ENCODE measurements at regions not wholly inside any gene's neighbourhood (a gene's known extent, or its start where the extent isn't known, plus 50 kb on each side); places are given as distances from the start of the nearest gene placed in this dataset.
"Not testable (repeated sequence)": the region's sequence is repeated elsewhere in the genome, so short reads cannot be mapped to it uniquely, and the experiment has no call there.

DNA sequence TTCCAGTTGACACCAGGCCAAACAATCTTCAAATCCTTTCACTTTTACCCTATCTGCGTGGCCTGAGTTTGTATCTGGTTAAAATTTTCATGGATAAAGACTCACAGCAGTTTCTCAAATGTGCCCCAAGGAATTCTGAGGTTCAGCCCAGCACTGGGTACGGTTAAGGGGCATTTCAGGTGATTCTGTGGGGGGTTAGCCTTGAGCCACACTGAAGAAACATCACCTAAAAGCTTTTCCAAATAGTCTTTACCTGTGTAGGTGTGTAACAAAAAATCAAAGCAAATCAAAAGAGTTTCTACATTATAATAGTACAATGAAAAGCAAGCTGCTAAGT, 83.8 kb upstream of the DNAJC1 start:
- peaks cover 19% of the 10 kb centered on the region for H3K27me3 Mint-ChIP-seq (ENCODE audit: insufficient read depth, unreplicated experiment)
- no peaks in the 10 kb centered on the region for H3K9me3 Mint-ChIP-seq (ENCODE audit: unreplicated experiment)
- Histone ChIP-seq H3K36me3 (ENCODE audit: control insufficient read depth, insufficient read depth, low read length) (no peaks in the 10 kb centered on the region), H3K27me3 (replicated peaks; ENCODE audit: control insufficient read depth, insufficient read depth, low read length) (no peaks in the 10 kb centered on the region), H3K9me3 (no peaks in the 10 kb centered on the region), H3K4me3 (ENCODE audit: low read depth, low read length) (no peak overlapping the region), H3K4me1 (no peaks in the 10 kb centered on the region)
- no peak for DNase-seq
- no peak overlapping the region for H3K4me3 Mint-ChIP-seq (ENCODE audit: unreplicated experiment)
- no TSS peak for BruUV-seq (replicated peaks)
- peaks cover 5% of the 10 kb centered on the region for H3K4me1 Mint-ChIP-seq (ENCODE audit: low read depth, unreplicated experiment)
- ChIA-PET POLR2A (no interaction called here), CTCF (no interaction called here)
- intact Hi-C loops (cut with micrococcal nuclease; ENCODE audit: unreplicated experiment), result no loop called here
- TF ChIP-seq, protein P1, sequence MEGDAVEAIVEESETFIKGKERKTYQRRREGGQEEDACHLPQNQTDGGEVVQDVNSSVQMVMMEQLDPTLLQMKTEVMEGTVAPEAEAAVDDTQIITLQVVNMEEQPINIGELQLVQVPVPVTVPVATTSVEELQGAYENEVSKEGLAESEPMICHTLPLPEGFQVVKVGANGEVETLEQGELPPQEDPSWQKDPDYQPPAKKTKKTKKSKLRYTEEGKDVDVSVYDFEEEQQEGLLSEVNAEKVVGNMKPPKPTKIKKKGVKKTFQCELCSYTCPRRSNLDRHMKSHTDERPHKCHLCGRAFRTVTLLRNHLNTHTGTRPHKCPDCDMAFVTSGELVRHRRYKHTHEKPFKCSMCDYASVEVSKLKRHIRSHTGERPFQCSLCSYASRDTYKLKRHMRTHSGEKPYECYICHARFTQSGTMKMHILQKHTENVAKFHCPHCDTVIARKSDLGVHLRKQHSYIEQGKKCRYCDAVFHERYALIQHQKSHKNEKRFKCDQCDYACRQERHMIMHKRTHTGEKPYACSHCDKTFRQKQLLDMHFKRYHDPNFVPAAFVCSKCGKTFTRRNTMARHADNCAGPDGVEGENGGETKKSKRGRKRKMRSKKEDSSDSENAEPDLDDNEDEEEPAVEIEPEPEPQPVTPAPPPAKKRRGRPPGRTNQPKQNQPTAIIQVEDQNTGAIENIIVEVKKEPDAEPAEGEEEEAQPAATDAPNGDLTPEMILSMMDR (IDR thresholded peaks at IDR 0.05; ENCODE audit: insufficient read depth in 1 of 2, low read depth in 1 of 2, low read length in 1 of 2, severe bottlenecking in 1 of 2, unreplicated experiment in 1 of 2), result no peak
- no peaks in the 10 kb centered on the region for H3K36me3 Mint-ChIP-seq (ENCODE audit: insufficient read depth, unreplicated experiment)
- peak overlapping the region; percentile 36 for H3K27ac Mint-ChIP-seq (ENCODE audit: unreplicated experiment)

GRCh38 chr10:22086730-22087401, 83.3 kb upstream of the DNAJC1 start:
- Mint-ChIP-seq H3K4me3 (ENCODE audit: unreplicated experiment) (no peak overlapping the region), H3K27me3 (ENCODE audit: insufficient read depth, unreplicated experiment) (peaks cover 15% of the 10 kb centered on the region), H3K27ac (ENCODE audit: unreplicated experiment) (peak overlapping the region; percentile 36), H3K9me3 (ENCODE audit: unreplicated experiment) (no peaks in the 10 kb centered on the region), H3K4me1 (ENCODE audit: low read depth, unreplicated experiment) (peaks cover 5% of the 10 kb centered on the region), H3K36me3 (ENCODE audit: insufficient read depth, unreplicated experiment) (no peaks in the 10 kb centered on the region)
- H3K9me3 ChIP-seq, result no peaks in the 10 kb centered on the region
- no peak overlapping the region for H3K4me3 ChIP-seq (ENCODE audit: low read depth, low read length)
- intact Hi-C loops (cut with micrococcal nuclease; ENCODE audit: unreplicated experiment), result no loop called here
- no peaks in the 10 kb centered on the region for H3K27me3 ChIP-seq (replicated peaks; ENCODE audit: control insufficient read depth, insufficient read depth, low read length)
- no TSS peak for BruUV-seq (replicated peaks)
- no peaks in the 10 kb centered on the region for H3K36me3 ChIP-seq (ENCODE audit: control insufficient read depth, insufficient read depth, low read length)
- POLR2A ChIA-PET, result no interaction called here
- TF ChIP-seq, protein P1 (IDR thresholded peaks at IDR 0.05; ENCODE audit: insufficient read depth in 1 of 2, low read depth in 1 of 2, low read length in 1 of 2, severe bottlenecking in 1 of 2, unreplicated experiment in 1 of 2), result no peak
- no peaks in the 10 kb centered on the region for H3K4me1 ChIP-seq
- CTCF ChIA-PET, result no interaction called here
- DNase-seq, result peak in 1 of 2 experiments; percentile 18

- CTCF ChIA-PET, result interaction anchor here (0.7 kb wide), 1 partner anchor 114 kb away, joined by 3 read pairs; no protein-coding TSS in a partner anchor
These were observed 76.4 kb upstream of the DNAJC1 start for GRCh38 chr10:22079921-22080320.

More at GRCh38 chr10:22079921-22080320, 76.4 kb upstream of the DNAJC1 start:
- H3K9me3 ChIP-seq; H3K36me3 ChIP-seq (ENCODE audit: control insufficient read depth, insufficient read depth, low read length); H3K27ac Mint-ChIP-seq (ENCODE audit: unreplicated experiment); H3K9me3 Mint-ChIP-seq (ENCODE audit: unreplicated experiment); H3K4me1 ChIP-seq; DNase-seq; H3K36me3 Mint-ChIP-seq (ENCODE audit: insufficient read depth, unreplicated experiment); H3K4me1 Mint-ChIP-seq (ENCODE audit: low read depth, unreplicated experiment); BruUV-seq (replicated peaks); H3K27me3 ChIP-seq (replicated peaks; ENCODE audit: control insufficient read depth, insufficient read depth, low read length); H3K4me3 Mint-ChIP-seq (ENCODE audit: unreplicated experiment); intact Hi-C loops (cut with micrococcal nuclease; ENCODE audit: unreplicated experiment); POLR2A ChIA-PET; H3K4me3 ChIP-seq (ENCODE audit: low read depth, low read length): not testable (repeated sequence)
- peaks cover 26% of the 10 kb centered on the region for H3K27me3 Mint-ChIP-seq (ENCODE audit: insufficient read depth, unreplicated experiment)
